Esophagus squamous epithelium (tissue), 4 donors: ENCODE measurements at regions not wholly inside any gene's neighbourhood (a gene's known extent, or its start where the extent isn't known, plus 50 kb on each side); places are given as distances from the start of the nearest gene placed in this dataset.

Experiments
- POLR2A ChIP-seq, 4 donors: fragments of 450-650 bp; IDR thresholded peaks; one replicate each; pipeline ENCODE4 v1.6.1; 2017; ENCODE audit warnings: antibody characterized with exemption in 4 of 4, mild to moderate bottlenecking in 4 of 4, moderate library complexity in 3 of 4
- TF ChIP-seq, protein P1 (sequence below), 6 experiments: fragments of 450-650 bp in 4 of 6; fragments of 200-600 bp in 2 of 6; sonication (generic) in 2 of 6; IDR thresholded peaks; one replicate each; pipeline ENCODE4 v1.5.1; 2016 to 2019; ENCODE audit warnings: antibody characterized with exemption in 6 of 6, mild to moderate bottlenecking in 4 of 6, moderate library complexity in 4 of 6

DNA sequence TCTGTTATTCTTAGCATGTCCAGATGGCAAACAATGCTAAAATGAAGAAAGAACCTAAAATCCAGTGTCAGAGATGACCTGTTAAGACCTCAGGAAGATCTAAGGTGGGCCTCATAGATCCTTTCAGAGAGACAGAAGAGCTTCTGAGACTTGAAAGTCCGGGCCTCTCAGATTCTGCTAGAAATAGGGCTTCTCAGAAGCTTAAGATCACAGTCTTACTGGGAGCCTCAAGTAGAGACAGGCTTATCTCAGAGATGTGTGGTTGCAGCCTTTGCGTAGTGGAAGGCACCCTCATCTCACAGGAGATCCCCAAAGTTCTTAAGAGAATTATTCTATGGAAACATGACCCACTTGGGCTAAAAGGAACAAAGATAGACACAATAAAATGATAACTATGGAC, 642.8 kb downstream of the TNS3 start:
- TF ChIP-seq, protein P1, sequence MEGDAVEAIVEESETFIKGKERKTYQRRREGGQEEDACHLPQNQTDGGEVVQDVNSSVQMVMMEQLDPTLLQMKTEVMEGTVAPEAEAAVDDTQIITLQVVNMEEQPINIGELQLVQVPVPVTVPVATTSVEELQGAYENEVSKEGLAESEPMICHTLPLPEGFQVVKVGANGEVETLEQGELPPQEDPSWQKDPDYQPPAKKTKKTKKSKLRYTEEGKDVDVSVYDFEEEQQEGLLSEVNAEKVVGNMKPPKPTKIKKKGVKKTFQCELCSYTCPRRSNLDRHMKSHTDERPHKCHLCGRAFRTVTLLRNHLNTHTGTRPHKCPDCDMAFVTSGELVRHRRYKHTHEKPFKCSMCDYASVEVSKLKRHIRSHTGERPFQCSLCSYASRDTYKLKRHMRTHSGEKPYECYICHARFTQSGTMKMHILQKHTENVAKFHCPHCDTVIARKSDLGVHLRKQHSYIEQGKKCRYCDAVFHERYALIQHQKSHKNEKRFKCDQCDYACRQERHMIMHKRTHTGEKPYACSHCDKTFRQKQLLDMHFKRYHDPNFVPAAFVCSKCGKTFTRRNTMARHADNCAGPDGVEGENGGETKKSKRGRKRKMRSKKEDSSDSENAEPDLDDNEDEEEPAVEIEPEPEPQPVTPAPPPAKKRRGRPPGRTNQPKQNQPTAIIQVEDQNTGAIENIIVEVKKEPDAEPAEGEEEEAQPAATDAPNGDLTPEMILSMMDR (IDR thresholded peaks at IDR 0.05) = no peak
- TF ChIP-seq POLR2A (IDR thresholded peaks at IDR 0.05) = no peak
